ENCODE measurements at regions not wholly inside any gene's neighbourhood (a gene's known extent, or its start where the extent isn't known, plus 50 kb on each side); places are given as distances from the start of the nearest gene placed in this dataset.
A peak's percentile ranks its signal among the peaks of the same experiment; 100 is the strongest.

DNA sequence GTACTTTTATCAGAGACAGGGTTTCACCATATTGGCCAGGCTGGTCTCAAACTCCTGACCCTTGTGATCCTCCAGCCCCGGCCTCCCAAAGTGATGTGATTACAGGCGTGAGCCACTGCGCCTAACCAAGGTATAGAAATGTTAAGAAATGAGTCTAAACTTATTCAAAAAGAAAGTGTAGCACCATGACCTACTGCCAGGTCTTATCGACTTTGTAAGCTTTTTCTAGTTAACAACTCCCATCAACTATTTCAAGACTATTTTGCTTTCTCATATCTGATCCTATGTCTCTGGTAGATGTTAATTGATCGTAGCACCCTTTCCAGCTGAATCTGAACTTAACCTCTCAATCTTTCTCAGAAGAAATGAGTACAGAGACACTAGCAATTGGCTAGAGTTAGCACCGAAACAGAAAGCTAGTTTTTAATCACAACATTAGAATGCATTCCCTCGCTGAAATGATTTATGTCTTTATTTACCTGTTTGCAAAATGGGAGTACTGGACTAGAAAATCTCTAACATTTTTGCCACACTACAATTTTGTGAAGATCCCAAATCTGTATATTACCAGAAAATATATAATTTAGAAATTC is 114.0 kb upstream of the HGF start:
- TF ChIP-seq, protein P1, sequence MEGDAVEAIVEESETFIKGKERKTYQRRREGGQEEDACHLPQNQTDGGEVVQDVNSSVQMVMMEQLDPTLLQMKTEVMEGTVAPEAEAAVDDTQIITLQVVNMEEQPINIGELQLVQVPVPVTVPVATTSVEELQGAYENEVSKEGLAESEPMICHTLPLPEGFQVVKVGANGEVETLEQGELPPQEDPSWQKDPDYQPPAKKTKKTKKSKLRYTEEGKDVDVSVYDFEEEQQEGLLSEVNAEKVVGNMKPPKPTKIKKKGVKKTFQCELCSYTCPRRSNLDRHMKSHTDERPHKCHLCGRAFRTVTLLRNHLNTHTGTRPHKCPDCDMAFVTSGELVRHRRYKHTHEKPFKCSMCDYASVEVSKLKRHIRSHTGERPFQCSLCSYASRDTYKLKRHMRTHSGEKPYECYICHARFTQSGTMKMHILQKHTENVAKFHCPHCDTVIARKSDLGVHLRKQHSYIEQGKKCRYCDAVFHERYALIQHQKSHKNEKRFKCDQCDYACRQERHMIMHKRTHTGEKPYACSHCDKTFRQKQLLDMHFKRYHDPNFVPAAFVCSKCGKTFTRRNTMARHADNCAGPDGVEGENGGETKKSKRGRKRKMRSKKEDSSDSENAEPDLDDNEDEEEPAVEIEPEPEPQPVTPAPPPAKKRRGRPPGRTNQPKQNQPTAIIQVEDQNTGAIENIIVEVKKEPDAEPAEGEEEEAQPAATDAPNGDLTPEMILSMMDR (IDR thresholded peaks at IDR 0.05; ENCODE audit: low read length), result no peak
- no peak for TF ChIP-seq EZH2 (IDR thresholded peaks at IDR 0.05; ENCODE audit: borderline replicate concordance, low read length)
- no peak overlapping the region for H3K4me3 ChIP-seq (ENCODE audit: low read depth, low read length, poor library complexity, severe bottlenecking)
- H3F3A ChIP-seq (ENCODE audit: insufficient read depth, low read length), result no peaks in the 10 kb centered on the region
- H3K27ac ChIP-seq (ENCODE audit: low read depth, low read length, poor library complexity, severe bottlenecking), result no peak overlapping the region
- no peaks in the 10 kb centered on the region; the same call in 1 of the 2 replicates for H3K9me3 ChIP-seq (ENCODE audit: low read length)
- peak overlapping the region; percentile 84 for H2AFZ ChIP-seq (ENCODE audit: low read length)
- peaks cover 69% of the 10 kb centered on the region for H3K4me1 ChIP-seq (ENCODE audit: insufficient read depth, low read length, severe bottlenecking)
- no peak overlapping the region for H3K9ac ChIP-seq (ENCODE audit: low read length)
- H4K20me1 ChIP-seq (ENCODE audit: insufficient read depth, low read length), result no peaks in the 10 kb centered on the region
- H3K9me2 ChIP-seq (ENCODE audit: low read depth, low read length), result no peaks in the 10 kb centered on the region
- no peaks in the 10 kb centered on the region for H3K27me3 ChIP-seq (ENCODE audit: insufficient read depth, low read length)
- H3K36me3 ChIP-seq (ENCODE audit: insufficient read depth, low read length), result no peaks in the 10 kb centered on the region
- H3K79me2 ChIP-seq (ENCODE audit: insufficient read depth, low read length), result no peaks in the 10 kb centered on the region
- H3K4me2 ChIP-seq (ENCODE audit: low read length), result peak overlapping the region; percentile 33

DNA sequence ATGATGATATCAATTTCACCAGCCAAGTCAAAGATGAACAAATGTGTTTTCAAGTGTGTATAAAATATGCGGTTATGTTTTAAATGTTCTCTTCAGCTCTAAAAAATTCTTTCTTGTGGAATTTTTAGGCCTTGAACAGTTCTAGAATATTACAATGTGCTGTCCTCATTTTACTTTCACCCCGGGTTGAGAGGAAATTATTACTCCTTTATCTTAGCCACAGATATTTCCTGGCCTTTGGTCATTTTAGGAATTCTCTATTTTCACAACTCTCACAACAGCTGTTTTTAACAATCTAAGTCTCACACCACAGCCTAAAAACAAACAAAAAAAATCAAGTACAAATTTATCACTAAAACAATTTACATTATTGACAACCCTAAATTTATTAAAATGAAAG is 112.2 kb upstream of the HGF start:
- no peak overlapping the region for H3K4me3 ChIP-seq (ENCODE audit: low read depth, low read length, poor library complexity, severe bottlenecking)
- no peaks in the 10 kb centered on the region for H4K20me1 ChIP-seq (ENCODE audit: insufficient read depth, low read length)
- H3K4me2 ChIP-seq (ENCODE audit: low read length), result no peak overlapping the region; the same call in 1 of the 2 replicates
- H3K9me2 ChIP-seq (ENCODE audit: low read depth, low read length), result no peaks in the 10 kb centered on the region
- no peaks in the 10 kb centered on the region for H3K79me2 ChIP-seq (ENCODE audit: insufficient read depth, low read length)
- H3F3A ChIP-seq (ENCODE audit: insufficient read depth, low read length), result no peaks in the 10 kb centered on the region
- peak overlapping the region; percentile 4; the same call in 1 of the 2 replicates for H2AFZ ChIP-seq (ENCODE audit: low read length)
- H3K27me3 ChIP-seq (ENCODE audit: insufficient read depth, low read length), result no peaks in the 10 kb centered on the region
- H3K9me3 ChIP-seq (ENCODE audit: low read length), result no peaks in the 10 kb centered on the region; the same call in 1 of the 2 replicates
- TF ChIP-seq, protein P1 (IDR thresholded peaks at IDR 0.05; ENCODE audit: low read length), result no peak
- no peak for TF ChIP-seq EZH2 (IDR thresholded peaks at IDR 0.05; ENCODE audit: borderline replicate concordance, low read length)
- H3K4me1 ChIP-seq (ENCODE audit: insufficient read depth, low read length, severe bottlenecking), result peaks cover 62% of the 10 kb centered on the region
- H3K9ac ChIP-seq (ENCODE audit: low read length), result no peak overlapping the region
- no peaks in the 10 kb centered on the region for H3K36me3 ChIP-seq (ENCODE audit: insufficient read depth, low read length)
- peak overlapping the region; percentile 22 for H3K27ac ChIP-seq (ENCODE audit: low read depth, low read length, poor library complexity, severe bottlenecking)

DNA sequence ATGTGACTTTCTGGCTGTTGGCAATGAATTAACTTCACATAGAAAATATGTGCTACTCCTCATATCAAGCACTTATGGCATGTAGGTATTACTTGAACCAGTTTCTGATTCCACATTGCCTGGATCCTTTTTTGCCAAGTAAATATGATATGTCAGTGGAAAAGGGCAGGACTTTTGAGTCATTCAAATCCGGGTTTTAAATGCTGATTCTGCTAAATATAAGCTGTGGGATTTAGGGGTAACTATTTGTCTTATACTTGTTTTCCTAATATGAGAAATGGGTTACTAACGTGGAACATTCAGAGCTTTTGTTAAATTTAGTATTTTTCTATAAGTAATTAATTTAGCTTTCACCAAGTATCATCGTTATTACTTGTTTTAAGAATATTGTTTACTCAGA is 108.0 kb upstream of the HGF start:
- Histone ChIP-seq H2AFZ (ENCODE audit: low read length) (peak overlapping the region; percentile 66; the same call in 1 of the 2 replicates), H3K9ac (ENCODE audit: low read length) (no peak overlapping the region), H3K79me2 (ENCODE audit: insufficient read depth, low read length) (no peaks in the 10 kb centered on the region), H3K9me3 (ENCODE audit: low read length) (no peaks in the 10 kb centered on the region), H3K9me2 (ENCODE audit: low read depth, low read length) (no peaks in the 10 kb centered on the region), H3K4me3 (ENCODE audit: low read depth, low read length, poor library complexity, severe bottlenecking) (no peak overlapping the region), H3K4me1 (ENCODE audit: insufficient read depth, low read length, severe bottlenecking) (peaks cover 41% of the 10 kb centered on the region), H3K4me2 (ENCODE audit: low read length) (no peak overlapping the region; the same call in 1 of the 2 replicates), H4K20me1 (ENCODE audit: insufficient read depth, low read length) (no peaks in the 10 kb centered on the region), H3F3A (ENCODE audit: insufficient read depth, low read length) (no peaks in the 10 kb centered on the region), H3K27ac (ENCODE audit: low read depth, low read length, poor library complexity, severe bottlenecking) (no peak overlapping the region), H3K36me3 (ENCODE audit: insufficient read depth, low read length) (no peaks in the 10 kb centered on the region), H3K27me3 (ENCODE audit: insufficient read depth, low read length) (no peaks in the 10 kb centered on the region)
- TF ChIP-seq EZH2 (IDR thresholded peaks at IDR 0.05; ENCODE audit: borderline replicate concordance, low read length), result no peak
- TF ChIP-seq, protein P1 (IDR thresholded peaks at IDR 0.05; ENCODE audit: low read length), result no peak
